ENCODE measurements at regions not wholly inside any gene's neighbourhood (a gene's known extent, or its start where the extent isn't known, plus 50 kb on each side); places are given as distances from the start of the nearest gene placed in this dataset.

- no peaks in the 10 kb centered on the region for H3F3A ChIP-seq (ENCODE audit: insufficient read depth)
- H3K4me3 ChIP-seq: no peak overlapping the region
- no peak overlapping the region for H3K9ac ChIP-seq
- H3K27ac ChIP-seq: no peak overlapping the region
- H3K9me3 ChIP-seq (ENCODE audit: low read depth): no peaks in the 10 kb centered on the region
- no peak for TF ChIP-seq EZH2 (IDR thresholded peaks at IDR 0.05; ENCODE audit: insufficient read depth, poor library complexity, severe bottlenecking)
- TF ChIP-seq EZH2phosphoT487 (IDR thresholded peaks at IDR 0.05; ENCODE audit: insufficient read depth, low read depth): no peak
- H3K4me1 ChIP-seq (ENCODE audit: insufficient read depth): no peaks in the 10 kb centered on the region
- no peaks in the 10 kb centered on the region for H3K79me2 ChIP-seq (ENCODE audit: insufficient read depth)
- no peaks in the 10 kb centered on the region for H3K36me3 ChIP-seq (ENCODE audit: low read depth)
- no peaks in the 10 kb centered on the region for H4K20me1 ChIP-seq (ENCODE audit: insufficient read depth)
- peak; percentile 52 for DNase-seq
- in situ Hi-C loops (cut with MboI): no loop called here
- H2AFZ ChIP-seq: no peak overlapping the region
- H3K27me3 ChIP-seq (replicated peaks; ENCODE audit: insufficient read depth): no peaks in the 10 kb centered on the region
- no peak overlapping the region for H3K4me2 ChIP-seq (ENCODE audit: unreplicated experiment)
- H3K9me2 ChIP-seq (ENCODE audit: insufficient read depth): no peaks in the 10 kb centered on the region
Measured at GRCh38 chr5:94031631-94032030, 290.2 kb upstream of the POU5F2 start.

- Histone ChIP-seq H3K27me3 (replicated peaks; ENCODE audit: insufficient read depth) (no peaks in the 10 kb centered on the region), H3K9me3 (ENCODE audit: low read depth) (no peaks in the 10 kb centered on the region), H3K9ac (no peak overlapping the region), H3K4me1 (ENCODE audit: insufficient read depth) (no peaks in the 10 kb centered on the region), H3K4me3 (no peak overlapping the region), H3K36me3 (ENCODE audit: low read depth) (no peaks in the 10 kb centered on the region), H3K27ac (no peak overlapping the region), H3F3A (ENCODE audit: insufficient read depth) (no peaks in the 10 kb centered on the region), H2AFZ (no peak overlapping the region), H3K9me2 (ENCODE audit: insufficient read depth) (no peaks in the 10 kb centered on the region), H4K20me1 (ENCODE audit: insufficient read depth) (no peaks in the 10 kb centered on the region), H3K4me2 (ENCODE audit: unreplicated experiment) (no peak overlapping the region), H3K79me2 (ENCODE audit: insufficient read depth) (no peaks in the 10 kb centered on the region)
- in situ Hi-C loops (cut with MboI): no loop called here
- no peak for DNase-seq
- 50 to 65% methylated on average over 1 of the region's 1 CpG for WGBS, 2 experiments (ENCODE audit: low coverage in 1 of 2, low lambda C conversion rate in 2 of 2, missing lambda C conversion rate in 2 of 2)
- TF ChIP-seq EZH2 (IDR thresholded peaks at IDR 0.05; ENCODE audit: insufficient read depth, poor library complexity, severe bottlenecking) (no peak), EZH2phosphoT487 (IDR thresholded peaks at IDR 0.05; ENCODE audit: insufficient read depth, low read depth) (no peak)
Measured at GRCh38 chr5:94028001-94028400, 286.6 kb upstream of the POU5F2 start.

DNA sequence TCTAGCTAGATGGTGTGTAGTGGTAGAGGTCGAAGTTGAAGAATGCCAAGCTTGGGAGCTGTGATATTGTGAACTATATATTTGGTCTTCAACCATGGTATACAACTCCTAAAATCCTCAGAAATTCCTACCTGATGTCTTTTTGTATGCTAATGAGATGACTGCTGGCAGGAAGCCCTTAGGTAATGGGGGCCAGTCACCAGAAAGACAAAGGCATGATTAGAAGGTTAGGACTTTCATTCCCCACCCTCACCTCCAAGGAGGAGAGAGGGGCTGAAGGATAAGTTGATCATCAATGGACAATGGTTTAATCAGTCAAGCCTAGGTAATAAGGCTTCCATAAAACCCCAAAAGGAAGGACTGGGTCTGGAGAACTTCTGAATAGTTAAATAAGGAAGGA, 285.7 kb upstream of the POU5F2 start:
- no peaks in the 10 kb centered on the region for H3F3A ChIP-seq (ENCODE audit: insufficient read depth)
- in situ Hi-C loops (cut with MboI): no loop called here
- H3K9me2 ChIP-seq (ENCODE audit: insufficient read depth): no peaks in the 10 kb centered on the region
- no peaks in the 10 kb centered on the region for H3K9me3 ChIP-seq (ENCODE audit: low read depth)
- H2AFZ ChIP-seq: no peak overlapping the region
- TF ChIP-seq EZH2phosphoT487 (IDR thresholded peaks at IDR 0.05; ENCODE audit: insufficient read depth, low read depth) (no peak), EZH2 (IDR thresholded peaks at IDR 0.05; ENCODE audit: insufficient read depth, poor library complexity, severe bottlenecking) (no peak)
- H3K79me2 ChIP-seq (ENCODE audit: insufficient read depth): no peaks in the 10 kb centered on the region; the same call in 1 of the 2 replicates
- no peaks in the 10 kb centered on the region for H3K36me3 ChIP-seq (ENCODE audit: low read depth)
- H3K4me1 ChIP-seq (ENCODE audit: insufficient read depth): no peaks in the 10 kb centered on the region
- H3K27ac ChIP-seq: no peak overlapping the region
- 84 to 100% methylated on average over 1 of the region's 1 CpG for WGBS, 2 experiments (ENCODE audit: low coverage in 1 of 2, low lambda C conversion rate in 2 of 2, missing lambda C conversion rate in 2 of 2)
- DNase-seq: no peak
- no peak overlapping the region for H3K4me2 ChIP-seq (ENCODE audit: unreplicated experiment)
- H3K9ac ChIP-seq: no peak overlapping the region
- no peaks in the 10 kb centered on the region for H3K27me3 ChIP-seq (replicated peaks; ENCODE audit: insufficient read depth)
- no peaks in the 10 kb centered on the region for H4K20me1 ChIP-seq (ENCODE audit: insufficient read depth)
- no peak overlapping the region for H3K4me3 ChIP-seq

- H3K4me2 ChIP-seq (ENCODE audit: unreplicated experiment): no peak overlapping the region
- no peak for DNase-seq
- H3K36me3 ChIP-seq (ENCODE audit: low read depth): no peaks in the 10 kb centered on the region
- H3K27me3 ChIP-seq (replicated peaks; ENCODE audit: insufficient read depth): no peaks in the 10 kb centered on the region
- peaks cover 9% of the 10 kb centered on the region for H3K4me1 ChIP-seq (ENCODE audit: insufficient read depth)
- no peak overlapping the region for H2AFZ ChIP-seq
- H3K4me3 ChIP-seq: no peak overlapping the region
- peaks cover 6% of the 10 kb centered on the region; the same call in 1 of the 2 replicates for H3F3A ChIP-seq (ENCODE audit: insufficient read depth)
- H3K9me2 ChIP-seq (ENCODE audit: insufficient read depth): no peaks in the 10 kb centered on the region
- WGBS, 2 experiments (ENCODE audit: low coverage in 1 of 2, low lambda C conversion rate in 2 of 2, missing lambda C conversion rate in 2 of 2): 92% methylated on average over 10 of the region's 10 CpGs
- H3K27ac ChIP-seq: no peak overlapping the region
- no peaks in the 10 kb centered on the region; the same call in 1 of the 2 replicates for H3K79me2 ChIP-seq (ENCODE audit: insufficient read depth)
- TF ChIP-seq EZH2 (IDR thresholded peaks at IDR 0.05; ENCODE audit: insufficient read depth, poor library complexity, severe bottlenecking) (no peak), EZH2phosphoT487 (IDR thresholded peaks at IDR 0.05; ENCODE audit: insufficient read depth, low read depth) (no peak)
- in situ Hi-C loops (cut with MboI): no loop called here
- H4K20me1 ChIP-seq (ENCODE audit: insufficient read depth): no peaks in the 10 kb centered on the region
- H3K9ac ChIP-seq: no peak overlapping the region
- no peaks in the 10 kb centered on the region for H3K9me3 ChIP-seq (ENCODE audit: low read depth)
Measured at GRCh38 chr5:94025788-94026473, 284.5 kb upstream of the POU5F2 start.

All from GM23248 (cell line).